ENCODE measurements at regions not wholly inside any gene's neighbourhood (a gene's known extent, or its start where the extent isn't known, plus 50 kb on each side); places are given as distances from the start of the nearest gene placed in this dataset.

- TF ChIP-seq REST (IDR thresholded peaks at IDR 0.05; ENCODE audit: unreplicated experiment) (no peak), ZNF114 (CRISPR knock-in tag; IDR thresholded peaks at IDR 0.05) (no peak), JUNB (IDR thresholded peaks at IDR 0.05; ENCODE audit: unreplicated experiment) (no peak)
Measured at GRCh38 chr7:156220701-156221100, 408.4 kb upstream of the SHH start (continued).

- Histone ChIP-seq H3K36me3 (ENCODE audit: insufficient read depth) (no peaks in the 10 kb centered on the region), H3K4me2 (no peak overlapping the region), H4K20me1 (replicated peaks; ENCODE audit: insufficient read depth) (no peaks in the 10 kb centered on the region), H3K79me2 (replicated peaks; ENCODE audit: insufficient read depth) (no peaks in the 10 kb centered on the region), H3K27ac (ENCODE audit: low read depth) (no peak overlapping the region), H3K4me3 (no peak overlapping the region), H3K27me3 (ENCODE audit: insufficient read depth) (no peaks in the 10 kb centered on the region), H3K9me2 (ENCODE audit: insufficient read depth) (no peaks in the 10 kb centered on the region), H2AFZ (no peak overlapping the region), H3K4me1 (ENCODE audit: insufficient read depth) (no peaks in the 10 kb centered on the region), H3F3A (replicated peaks; ENCODE audit: low read depth) (no peaks in the 10 kb centered on the region)
- Mint-ChIP-seq H3K4me3 (no peak overlapping the region), H3K9me3 (no peaks in the 10 kb centered on the region), H3K4me1 (no peaks in the 10 kb centered on the region), H3K36me3 (ENCODE audit: low read depth) (no peaks in the 10 kb centered on the region), H3K27me3 (ENCODE audit: insufficient read depth, low read depth, poor library complexity) (peaks cover 1% of the 10 kb centered on the region), H3K27ac (no peak overlapping the region)
- ATAC-seq (no peak), DNase-seq (ENCODE audit: low spot score) (no peak)
- no peak for TF ChIP-seq JUNB (IDR thresholded peaks at IDR 0.05; ENCODE audit: unreplicated experiment)
- no peak for TF ChIP-seq ZNF462 (CRISPR knock-in tag; IDR thresholded peaks at IDR 0.05)
- no peak for TF ChIP-seq EZH2phosphoT487 (IDR thresholded peaks at IDR 0.05; ENCODE audit: unreplicated experiment)
- TF ChIP-seq ETS1 (IDR thresholded peaks at IDR 0.05) = no peak
- TF ChIP-seq ZNF114 (CRISPR knock-in tag; IDR thresholded peaks at IDR 0.05) = no peak
- no peak for TF ChIP-seq ZNF331 (CRISPR knock-in tag; IDR thresholded peaks at IDR 0.05; ENCODE audit: low read depth)
- TF ChIP-seq POLR2AphosphoS5 (IDR thresholded peaks at IDR 0.05; ENCODE audit: low read depth) = no peak
- no peak for TF ChIP-seq EZH2 (IDR thresholded peaks at IDR 0.05; ENCODE audit: low read depth, unreplicated experiment)
- TF ChIP-seq CTCF (conservative IDR thresholded peaks at IDR 0.05; ENCODE audit: low read depth in 2 of 2) = no peak
- TF ChIP-seq STAT1 (IDR thresholded peaks at IDR 0.05; ENCODE audit: unreplicated experiment) = no peak
- no peak for TF ChIP-seq NANOG (IDR thresholded peaks at IDR 0.05; ENCODE audit: borderline replicate concordance)
Measured at GRCh38 chr7:156220078-156220605, 407.9 kb upstream of the SHH start.

All from GM23338 (cell line).